ENCODE measurements at regions not wholly inside any gene's neighbourhood (a gene's known extent, or its start where the extent isn't known, plus 50 kb on each side); places are given as distances from the start of the nearest gene placed in this dataset.
"Not testable (repeated sequence)": the region's sequence is repeated elsewhere in the genome, so short reads cannot be mapped to it uniquely, and the experiment has no call there.

GRCh38 chr13:59425211-59425741, 738.5 kb downstream of the DIAPH3 start:
- H3K9me3 ChIP-seq (ENCODE audit: low read length) = no peaks in the 10 kb centered on the region
- H3K27me3 ChIP-seq (ENCODE audit: control insufficient read depth in 1 of 2, insufficient read depth in 2 of 2, low read length in 2 of 2) = no peaks in the 10 kb centered on the region
- no peak overlapping the region for H3K4me3 ChIP-seq (ENCODE audit: low read depth in 1 of 2, low read length in 2 of 2)
- no peaks in the 10 kb centered on the region for H3K4me1 ChIP-seq (ENCODE audit: insufficient read depth, low read length)
- H3K27ac ChIP-seq (ENCODE audit: low read depth, low read length) = no peak overlapping the region
- H3K36me3 ChIP-seq (ENCODE audit: insufficient read depth, low read length) = no peaks in the 10 kb centered on the region
- H3K9ac ChIP-seq (ENCODE audit: low read length) = no peak overlapping the region

DNA sequence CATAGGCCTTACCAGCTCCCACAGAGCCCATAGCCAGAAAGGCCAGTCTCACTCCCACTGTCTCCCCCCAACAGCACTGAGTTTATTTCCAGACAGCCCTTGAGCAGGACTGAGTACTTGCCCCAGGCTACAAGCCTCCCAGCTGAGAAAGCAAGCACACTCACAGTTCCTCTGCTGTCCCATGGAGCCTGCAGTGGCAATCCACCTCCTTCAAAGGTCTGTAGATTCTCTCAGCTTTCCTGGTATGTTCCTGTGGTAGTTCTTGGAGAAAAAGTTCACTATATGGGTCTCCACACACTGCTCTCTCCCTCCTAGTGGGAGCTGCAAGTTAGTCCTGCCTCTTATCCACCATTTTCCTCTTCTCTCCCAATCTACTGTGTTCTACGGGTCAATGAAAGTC, 728.7 kb downstream of the DIAPH3 start:
- Histone ChIP-seq H3K9ac (ENCODE audit: low read length) (no peak overlapping the region), H3K27ac (ENCODE audit: low read depth, low read length) (no peak overlapping the region), H3K4me1 (ENCODE audit: insufficient read depth, low read length) (no peaks in the 10 kb centered on the region), H3K36me3 (ENCODE audit: insufficient read depth, low read length) (no peaks in the 10 kb centered on the region), H3K4me3 (ENCODE audit: low read depth in 1 of 2, low read length in 2 of 2) (no peak overlapping the region), H3K9me3 (ENCODE audit: low read length) (no peaks in the 10 kb centered on the region), H3K27me3 (ENCODE audit: control insufficient read depth in 1 of 2, insufficient read depth in 2 of 2, low read length in 2 of 2) (no peaks in the 10 kb centered on the region)

- Histone ChIP-seq H3K4me1 (ENCODE audit: insufficient read depth, low read length) (no peaks in the 10 kb centered on the region), H3K27ac (ENCODE audit: low read depth, low read length) (no peak overlapping the region), H3K4me3 (ENCODE audit: low read depth in 1 of 2, low read length in 2 of 2) (no peak overlapping the region), H3K27me3 (ENCODE audit: control insufficient read depth in 1 of 2, insufficient read depth in 2 of 2, low read length in 2 of 2) (no peaks in the 10 kb centered on the region), H3K9ac (ENCODE audit: low read length) (no peak overlapping the region), H3K9me3 (ENCODE audit: low read length) (no peaks in the 10 kb centered on the region), H3K36me3 (ENCODE audit: insufficient read depth, low read length) (no peaks in the 10 kb centered on the region)
Measured at GRCh38 chr13:59437544-59438301, 726.0 kb downstream of the DIAPH3 start.

DNA sequence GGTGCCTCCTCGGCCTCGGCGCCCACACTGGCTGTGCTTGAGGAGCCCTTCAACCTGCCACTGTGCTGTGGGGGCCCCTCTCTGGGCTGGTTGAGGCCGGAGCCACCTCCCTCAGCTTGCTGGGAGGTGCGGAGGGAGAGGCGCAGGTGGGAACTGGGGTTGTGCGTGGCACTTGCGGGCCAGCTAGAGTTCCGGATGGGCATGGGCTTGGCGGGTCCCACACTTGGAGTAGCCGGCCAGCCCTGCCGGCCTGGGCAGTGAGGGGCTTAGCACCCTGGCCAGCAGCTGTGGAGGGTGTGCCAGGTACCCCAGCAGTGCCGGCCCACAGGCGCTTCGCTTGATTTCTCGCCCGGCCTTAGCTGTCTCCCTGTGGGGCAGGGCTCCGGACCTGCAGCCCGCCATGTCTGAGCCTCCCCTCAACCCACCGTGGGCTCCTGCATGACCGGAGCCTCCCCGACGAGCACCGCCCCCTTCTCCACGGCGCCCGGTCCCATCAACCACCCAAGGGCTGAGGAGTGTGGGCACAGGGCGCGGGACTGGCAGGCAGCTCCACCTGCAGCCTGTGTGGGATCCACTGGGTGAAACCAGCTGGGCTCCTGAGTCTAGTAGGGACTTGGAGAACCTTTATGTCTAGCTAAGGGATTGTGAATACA, 723.8 kb downstream of the DIAPH3 start:
- H3K27ac ChIP-seq (ENCODE audit: low read depth, low read length) = no peak overlapping the region
- H3K9ac ChIP-seq (ENCODE audit: low read length) = no peak overlapping the region
- H3K27me3 ChIP-seq (ENCODE audit: control insufficient read depth in 1 of 2, insufficient read depth in 2 of 2, low read length in 2 of 2) = no peaks in the 10 kb centered on the region
- H3K4me1 ChIP-seq (ENCODE audit: insufficient read depth, low read length) = no peaks in the 10 kb centered on the region
- no peaks in the 10 kb centered on the region for H3K9me3 ChIP-seq (ENCODE audit: low read length)
- no peaks in the 10 kb centered on the region for H3K36me3 ChIP-seq (ENCODE audit: insufficient read depth, low read length)
- no peak overlapping the region for H3K4me3 ChIP-seq (ENCODE audit: low read depth in 1 of 2, low read length in 2 of 2)

- not testable (repeated sequence) for H3K36me3 ChIP-seq (ENCODE audit: insufficient read depth, low read length); H3K4me1 ChIP-seq (ENCODE audit: insufficient read depth, low read length); H3K4me3 ChIP-seq (ENCODE audit: low read depth in 1 of 2, low read length in 2 of 2); H3K27me3 ChIP-seq (ENCODE audit: control insufficient read depth in 1 of 2, insufficient read depth in 2 of 2, low read length in 2 of 2); H3K9me3 ChIP-seq (ENCODE audit: low read length); H3K9ac ChIP-seq (ENCODE audit: low read length); H3K27ac ChIP-seq (ENCODE audit: low read depth, low read length)
Measured at GRCh38 chr13:59441068-59441467, 722.7 kb downstream of the DIAPH3 start.

GRCh38 chr13:59441596-59442280, 722.0 kb downstream of the DIAPH3 start:
- no peaks in the 10 kb centered on the region for H3K9me3 ChIP-seq (ENCODE audit: low read length)
- H3K27ac ChIP-seq (ENCODE audit: low read depth, low read length) = no peak overlapping the region
- no peak overlapping the region for H3K4me3 ChIP-seq (ENCODE audit: low read depth in 1 of 2, low read length in 2 of 2)
- H3K27me3 ChIP-seq (ENCODE audit: control insufficient read depth in 1 of 2, insufficient read depth in 2 of 2, low read length in 2 of 2) = no peaks in the 10 kb centered on the region
- no peak overlapping the region for H3K9ac ChIP-seq (ENCODE audit: low read length)
- H3K36me3 ChIP-seq (ENCODE audit: insufficient read depth, low read length) = no peaks in the 10 kb centered on the region
- H3K4me1 ChIP-seq (ENCODE audit: insufficient read depth, low read length) = no peaks in the 10 kb centered on the region

DNA sequence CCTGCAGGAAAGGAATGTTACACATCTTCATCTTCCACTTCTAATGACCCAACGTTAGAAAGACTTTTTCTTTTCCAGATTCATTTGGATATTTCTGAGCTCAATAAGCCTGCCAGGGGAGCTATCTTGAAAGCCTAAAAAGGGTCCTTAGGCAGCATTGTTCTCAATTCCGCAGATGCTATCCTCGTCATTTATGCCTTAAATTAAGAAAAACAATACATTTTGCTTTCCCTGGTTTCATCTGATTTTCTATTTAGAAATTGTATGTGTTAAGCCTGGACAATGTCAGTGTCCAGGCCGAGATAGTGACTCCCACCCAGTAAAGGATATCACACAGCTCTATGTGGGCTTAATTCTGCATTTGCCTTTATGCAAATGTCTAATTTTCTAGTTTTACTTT, 721.3 kb downstream of the DIAPH3 start:
- H3K9me3 ChIP-seq (ENCODE audit: low read length) = no peaks in the 10 kb centered on the region
- H3K4me3 ChIP-seq (ENCODE audit: low read depth in 1 of 2, low read length in 2 of 2) = no peak overlapping the region
- H3K36me3 ChIP-seq (ENCODE audit: insufficient read depth, low read length) = no peaks in the 10 kb centered on the region
- no peak overlapping the region for H3K9ac ChIP-seq (ENCODE audit: low read length)
- H3K27ac ChIP-seq (ENCODE audit: low read depth, low read length) = no peak overlapping the region
- no peaks in the 10 kb centered on the region for H3K4me1 ChIP-seq (ENCODE audit: insufficient read depth, low read length)
- no peaks in the 10 kb centered on the region for H3K27me3 ChIP-seq (ENCODE audit: control insufficient read depth in 1 of 2, insufficient read depth in 2 of 2, low read length in 2 of 2)

DNA sequence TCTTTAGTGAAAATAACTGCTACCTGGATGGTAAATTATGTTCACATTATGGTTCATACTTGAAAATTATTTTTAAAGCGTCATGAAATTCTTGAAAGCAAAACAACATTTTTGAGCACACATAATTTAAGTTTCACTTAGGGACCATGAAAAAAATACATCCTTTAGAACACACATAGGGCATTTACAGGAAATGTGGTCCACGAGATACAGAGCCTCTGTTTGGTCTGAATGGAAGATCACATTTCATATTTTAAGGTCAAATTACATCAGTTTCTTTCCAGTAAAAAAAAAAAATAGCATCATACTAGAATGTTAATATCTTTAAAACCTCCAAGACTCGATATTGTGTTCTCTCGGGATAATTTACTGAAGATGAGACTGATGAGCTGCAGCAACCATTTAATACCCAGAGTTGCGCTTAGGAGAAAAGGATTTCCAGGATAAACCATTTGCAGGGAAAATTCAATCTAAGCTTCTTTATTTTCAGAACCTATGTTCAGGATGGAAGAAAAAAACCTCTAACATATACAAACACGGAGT, 720.7 kb downstream of the DIAPH3 start:
- H3K4me1 ChIP-seq (ENCODE audit: insufficient read depth, low read length) = no peaks in the 10 kb centered on the region
- no peaks in the 10 kb centered on the region for H3K36me3 ChIP-seq (ENCODE audit: insufficient read depth, low read length)
- H3K4me3 ChIP-seq (ENCODE audit: low read depth in 1 of 2, low read length in 2 of 2) = no peak overlapping the region
- no peak overlapping the region for H3K9ac ChIP-seq (ENCODE audit: low read length)
- no peaks in the 10 kb centered on the region for H3K27me3 ChIP-seq (ENCODE audit: control insufficient read depth in 1 of 2, insufficient read depth in 2 of 2, low read length in 2 of 2)
- no peaks in the 10 kb centered on the region for H3K9me3 ChIP-seq (ENCODE audit: low read length)
- H3K27ac ChIP-seq (ENCODE audit: low read depth, low read length) = no peak overlapping the region

DNA sequence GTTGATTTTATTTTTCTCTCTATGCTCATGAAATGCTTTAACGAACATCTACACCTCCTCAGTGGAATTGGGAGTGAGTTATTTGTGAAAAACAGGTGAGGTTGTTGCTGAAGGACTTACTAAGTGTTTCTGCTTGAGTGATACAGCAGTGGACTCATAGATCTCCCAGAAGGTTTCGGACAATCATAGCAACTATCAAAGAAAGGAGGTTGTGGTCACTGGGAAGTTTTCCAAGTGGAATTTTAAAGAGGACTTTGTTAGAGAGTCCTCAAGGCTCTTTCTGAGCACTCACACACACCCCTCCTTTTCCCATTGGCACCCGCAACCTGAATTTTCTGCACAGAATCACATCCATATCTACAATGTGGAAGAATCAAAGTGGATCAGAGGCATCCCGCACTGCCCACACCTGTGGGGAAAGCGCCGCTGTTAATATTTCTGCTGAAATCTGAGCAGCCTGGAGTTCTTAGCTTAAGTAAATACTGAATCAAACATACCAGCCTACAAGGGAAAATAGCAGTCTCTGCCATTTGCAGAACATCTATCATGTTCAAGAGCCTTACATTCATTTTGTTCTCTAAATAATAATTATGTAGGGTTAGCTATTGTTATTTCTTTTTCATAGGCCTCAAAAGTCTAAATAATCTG, 719.4 kb downstream of the DIAPH3 start:
- no peaks in the 10 kb centered on the region for H3K9me3 ChIP-seq (ENCODE audit: low read length)
- no peak overlapping the region for H3K27ac ChIP-seq (ENCODE audit: low read depth, low read length)
- H3K4me3 ChIP-seq (ENCODE audit: low read depth in 1 of 2, low read length in 2 of 2) = no peak overlapping the region
- no peak overlapping the region for H3K9ac ChIP-seq (ENCODE audit: low read length)
- H3K27me3 ChIP-seq (ENCODE audit: control insufficient read depth in 1 of 2, insufficient read depth in 2 of 2, low read length in 2 of 2) = no peaks in the 10 kb centered on the region
- H3K4me1 ChIP-seq (ENCODE audit: insufficient read depth, low read length) = no peaks in the 10 kb centered on the region
- no peaks in the 10 kb centered on the region for H3K36me3 ChIP-seq (ENCODE audit: insufficient read depth, low read length)

DNA sequence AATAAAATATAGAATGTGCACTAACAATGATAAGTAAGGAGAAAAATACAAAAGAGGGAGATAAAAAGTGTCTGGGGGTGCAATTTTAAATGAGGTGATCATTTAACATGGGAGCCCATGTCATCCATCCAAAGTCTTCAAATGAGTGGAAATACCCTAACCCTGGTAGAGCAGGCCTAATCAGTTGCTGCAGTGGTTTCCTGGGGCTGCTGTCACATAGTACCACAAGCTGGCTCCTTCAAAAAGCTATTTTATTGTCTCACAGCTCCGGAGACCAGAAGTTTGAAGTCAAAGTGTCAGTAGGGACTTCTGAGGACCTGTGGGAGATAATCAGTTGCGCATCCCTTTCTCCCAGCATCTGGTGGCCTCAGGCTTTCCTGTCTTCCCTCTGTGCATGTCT, 717.9 kb downstream of the DIAPH3 start:
- H3K27me3 ChIP-seq (ENCODE audit: control insufficient read depth in 1 of 2, insufficient read depth in 2 of 2, low read length in 2 of 2) = no peaks in the 10 kb centered on the region
- no peaks in the 10 kb centered on the region for H3K36me3 ChIP-seq (ENCODE audit: insufficient read depth, low read length)
- no peak overlapping the region for H3K27ac ChIP-seq (ENCODE audit: low read depth, low read length)
- H3K4me1 ChIP-seq (ENCODE audit: insufficient read depth, low read length) = no peaks in the 10 kb centered on the region
- no peaks in the 10 kb centered on the region for H3K9me3 ChIP-seq (ENCODE audit: low read length)
- no peak overlapping the region for H3K9ac ChIP-seq (ENCODE audit: low read length)
- H3K4me3 ChIP-seq (ENCODE audit: low read depth in 1 of 2, low read length in 2 of 2) = no peak overlapping the region

DNA sequence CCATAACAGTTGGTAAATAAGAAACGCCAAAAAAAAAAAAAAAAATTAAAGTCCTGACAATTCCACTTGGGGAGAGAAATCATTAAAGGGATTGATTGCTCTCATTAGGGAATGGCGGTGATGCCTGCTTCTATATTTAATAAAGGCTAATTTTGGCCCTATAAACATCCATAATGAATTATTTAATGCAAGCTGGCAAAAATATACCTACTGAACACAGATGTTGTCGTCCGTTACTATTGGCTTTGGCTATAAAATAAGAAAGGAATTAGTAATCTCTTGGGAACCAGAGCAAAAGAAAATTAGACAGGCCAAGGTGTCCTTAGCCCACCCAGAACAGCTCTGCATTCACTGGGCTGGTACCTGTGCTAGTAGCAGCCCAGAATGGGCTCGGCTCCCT, 717.3 kb downstream of the DIAPH3 start:
- H3K9ac ChIP-seq (ENCODE audit: low read length) = no peak overlapping the region
- no peak overlapping the region for H3K27ac ChIP-seq (ENCODE audit: low read depth, low read length)
- no peaks in the 10 kb centered on the region for H3K9me3 ChIP-seq (ENCODE audit: low read length)
- no peaks in the 10 kb centered on the region for H3K27me3 ChIP-seq (ENCODE audit: control insufficient read depth in 1 of 2, insufficient read depth in 2 of 2, low read length in 2 of 2)
- H3K4me1 ChIP-seq (ENCODE audit: insufficient read depth, low read length) = no peaks in the 10 kb centered on the region
- no peak overlapping the region for H3K4me3 ChIP-seq (ENCODE audit: low read depth in 1 of 2, low read length in 2 of 2)
- no peaks in the 10 kb centered on the region for H3K36me3 ChIP-seq (ENCODE audit: insufficient read depth, low read length)
